ENCODE measurements at regions not wholly inside any gene's neighbourhood (a gene's known extent, or its start where the extent isn't known, plus 50 kb on each side); places are given as distances from the start of the nearest gene placed in this dataset.

DNA sequence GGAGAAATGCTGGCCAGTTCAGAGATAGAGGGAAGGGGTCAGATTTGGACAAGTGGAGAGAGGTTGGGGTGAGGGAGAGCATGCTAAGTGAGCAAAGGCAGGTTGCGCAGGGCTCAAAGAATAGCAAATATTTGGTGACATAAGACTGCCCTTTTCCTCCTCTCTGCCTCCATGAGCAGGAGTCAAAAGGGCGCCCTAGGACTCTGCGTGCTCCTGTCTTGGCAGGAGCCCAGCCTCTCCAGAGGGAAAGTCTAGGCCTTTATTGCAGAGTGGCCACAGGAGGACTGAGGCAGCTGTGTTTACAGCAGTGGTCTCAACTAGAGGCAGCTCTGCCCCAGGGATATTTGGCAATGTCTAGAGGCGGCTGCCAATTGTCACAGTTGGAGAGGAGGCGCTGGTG is 165.6 kb downstream of the FAM43A start:
- TF ChIP-seq, protein P1, sequence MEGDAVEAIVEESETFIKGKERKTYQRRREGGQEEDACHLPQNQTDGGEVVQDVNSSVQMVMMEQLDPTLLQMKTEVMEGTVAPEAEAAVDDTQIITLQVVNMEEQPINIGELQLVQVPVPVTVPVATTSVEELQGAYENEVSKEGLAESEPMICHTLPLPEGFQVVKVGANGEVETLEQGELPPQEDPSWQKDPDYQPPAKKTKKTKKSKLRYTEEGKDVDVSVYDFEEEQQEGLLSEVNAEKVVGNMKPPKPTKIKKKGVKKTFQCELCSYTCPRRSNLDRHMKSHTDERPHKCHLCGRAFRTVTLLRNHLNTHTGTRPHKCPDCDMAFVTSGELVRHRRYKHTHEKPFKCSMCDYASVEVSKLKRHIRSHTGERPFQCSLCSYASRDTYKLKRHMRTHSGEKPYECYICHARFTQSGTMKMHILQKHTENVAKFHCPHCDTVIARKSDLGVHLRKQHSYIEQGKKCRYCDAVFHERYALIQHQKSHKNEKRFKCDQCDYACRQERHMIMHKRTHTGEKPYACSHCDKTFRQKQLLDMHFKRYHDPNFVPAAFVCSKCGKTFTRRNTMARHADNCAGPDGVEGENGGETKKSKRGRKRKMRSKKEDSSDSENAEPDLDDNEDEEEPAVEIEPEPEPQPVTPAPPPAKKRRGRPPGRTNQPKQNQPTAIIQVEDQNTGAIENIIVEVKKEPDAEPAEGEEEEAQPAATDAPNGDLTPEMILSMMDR (IDR thresholded peaks at IDR 0.05; ENCODE audit: low read length), result no peak
- TF ChIP-seq EZH2phosphoT487 (IDR thresholded peaks at IDR 0.05; ENCODE audit: low read length), result no peak

Data from MM.1S (cell line).